CD14-positive monocyte (primary cell): ENCODE measurements at regions not wholly inside any gene's neighbourhood (a gene's known extent, or its start where the extent isn't known, plus 50 kb on each side); places are given as distances from the start of the nearest gene placed in this dataset.
A peak's percentile ranks its signal among the peaks of the same experiment; 100 is the strongest.
"Not testable (repeated sequence)": the region's sequence is repeated elsewhere in the genome, so short reads cannot be mapped to it uniquely, and the experiment has no call there.

ENCODE experiments used
- DNase-seq, 3 donors: peaks; one replicate each; pipeline ENCODE4 v3.0.0-alpha.2; 2011 to 2022
- H2AFZ ChIP-seq: 2 replicates; pipeline ENCODE4 v1.6.0; 2012; ENCODE audit warnings: mild to moderate bottlenecking, low read depth, low read length, inconsistent platforms; ENCODE audit not compliant: insufficient read depth, poor library complexity, severe bottlenecking
- H3K27ac ChIP-seq, 2 donors: 1 replicate in 1 of 2; 2 replicates in 1 of 2; pipeline ENCODE4 v1.5.1; 2012 to 2013; ENCODE audit warnings: low read length in 2 of 2, control low read depth in 1 of 2, inconsistent platforms in 1 of 2, low read depth in 1 of 2, mild to moderate bottlenecking in 1 of 2
- H3K27me3 ChIP-seq, 2 donors: one replicate each; pipeline versions ENCODE4 v1.6.0 to v1.6.1; 2011 to 2013; ENCODE audit warnings: low read length in 2 of 2; ENCODE audit not compliant: control insufficient read depth in 2 of 2, insufficient read depth in 2 of 2
- H3K36me3 ChIP-seq, 2 donors: replicated peaks in 1 of 2; 1 replicate in 1 of 2; 2 replicates in 1 of 2; pipeline versions ENCODE4 v1.5.1 to v1.6.1; 2012 to 2013; ENCODE audit warnings: low read length in 2 of 2, control low read depth in 1 of 2, inconsistent platforms in 1 of 2, mild to moderate bottlenecking in 1 of 2; ENCODE audit not compliant: insufficient read depth in 2 of 2, control insufficient read depth in 1 of 2
- H3K4me1 ChIP-seq, 2 donors: 1 replicate in 1 of 2; 2 replicates in 1 of 2; pipeline versions ENCODE4 v1.5.1 to v1.6.1; 2012 to 2013; ENCODE audit warnings: low read length in 2 of 2, control low read depth in 1 of 2, inconsistent platforms in 1 of 2, mild to moderate bottlenecking in 1 of 2, moderate library complexity in 1 of 2; ENCODE audit not compliant: insufficient read depth in 2 of 2, control insufficient read depth in 1 of 2
- H3K4me2 ChIP-seq: replicated peaks from 2 replicates; pipeline ENCODE3; 2012; ENCODE audit warnings: low read length, moderate library complexity, mild to moderate bottlenecking; ENCODE audit not compliant: poor library complexity, severe bottlenecking; ENCODE audit errors: extremely low read depth
- H3K4me3 ChIP-seq, 3 experiments: fragments of 200-600 bp in 1 of 3; sonication (generic) in 1 of 3; replicated peaks in 1 of 3; 1 replicate in 2 of 3; 2 replicates in 1 of 3; pipeline ENCODE4 v1.5.1; 2011 to 2013; ENCODE audit warnings: low read length in 3 of 3, mild to moderate bottlenecking in 3 of 3, control low read depth in 2 of 3, low read depth in 2 of 3, inconsistent platforms in 1 of 3, moderate library complexity in 1 of 3
- H3K79me2 ChIP-seq: 2 replicates; pipeline ENCODE4 v1.6.0; 2012; ENCODE audit warnings: mild to moderate bottlenecking, control low read depth, inconsistent platforms, low read length, moderate library complexity; ENCODE audit not compliant: insufficient read depth
- H3K9ac ChIP-seq: 2 replicates; pipeline ENCODE4 v1.6.0; 2017; ENCODE audit warnings: low read length, mild to moderate bottlenecking; ENCODE audit not compliant: insufficient read depth, poor library complexity, severe bottlenecking
- H3K9me3 ChIP-seq, 2 donors: replicated peaks in 1 of 2; 1 replicate in 1 of 2; 2 replicates in 1 of 2; pipeline versions ENCODE4 v1.5.1 to v1.6.1; 2012 to 2013; ENCODE audit warnings: low read length in 2 of 2, control low read depth in 1 of 2; ENCODE audit not compliant: control insufficient read depth in 1 of 2, insufficient read depth in 1 of 2
- H4K20me1 ChIP-seq: 2 replicates; pipeline ENCODE4 v1.6.0; 2012; ENCODE audit warnings: mild to moderate bottlenecking, low read length, control low read depth, moderate library complexity; ENCODE audit not compliant: insufficient read depth
- H3K27ac Mint-ChIP-seq, 7 donors: one replicate each; pipeline ENCODE4 v1.8.0; 2020; ENCODE audit warnings: mild to moderate bottlenecking in 7 of 7, mixed read lengths in 7 of 7, moderate library complexity in 6 of 7, inconsistent platforms in 2 of 7
- H3K27me3 Mint-ChIP-seq, 3 donors: one replicate each; pipeline ENCODE4 v1.8.0; 2021 to 2022; ENCODE audit warnings: low read depth in 3 of 3, mild to moderate bottlenecking in 3 of 3, mixed read lengths in 3 of 3, moderate library complexity in 3 of 3, inconsistent platforms in 1 of 3
- H3K36me3 Mint-ChIP-seq, 2 donors: one replicate each; pipeline ENCODE4 v1.8.0; 2020; ENCODE audit warnings: mixed read lengths in 2 of 2, inconsistent platforms in 1 of 2, mild to moderate bottlenecking in 1 of 2
- H3K4me1 Mint-ChIP-seq: one replicate; pipeline ENCODE4 v1.8.0; 2020; ENCODE audit warnings: mild to moderate bottlenecking, mixed read lengths
- H3K4me3 Mint-ChIP-seq, 2 donors: one replicate each; pipeline ENCODE4 v1.8.0; 2020; ENCODE audit warnings: mild to moderate bottlenecking in 2 of 2, mixed read lengths in 2 of 2, moderate library complexity in 1 of 2
- H3K9me3 Mint-ChIP-seq, 7 donors: one replicate each; pipeline ENCODE4 v1.8.0; 2020 to 2022; ENCODE audit warnings: mixed read lengths in 7 of 7, mild to moderate bottlenecking in 6 of 7, moderate library complexity in 6 of 7, inconsistent platforms in 2 of 7
- CTCF ChIP-seq: fragments of 200-600 bp; IDR thresholded peaks from one replicate; pipeline ENCODE4 v1.8.0; 2022; ENCODE audit warnings: antibody characterized with exemption, mild to moderate bottlenecking
- WGBS: methylation state at CpG from one replicate; pipeline ENCODE4 v1.1.5; 2013; ENCODE audit warnings: missing lambda C conversion rate; ENCODE audit not compliant: insufficient coverage; 5-methylcytosine and 5-hydroxymethylcytosine counted together
- intact Hi-C, 2 donors: fragments of 100-400 bp; cut with micrococcal nuclease; formaldehyde crosslinking; loops; one replicate each; pipeline versions ENCODE4 v1.15.0 to v1.15.1; 2023

GRCh38 chr1:29800120-29800519 lies 563.8 kb downstream of the PTPRU start:
- Histone ChIP-seq H3K27me3 (no peaks in the 10 kb centered on the region), H3K9me3 (no peaks in the 10 kb centered on the region), H3K27ac (no peak overlapping the region), H3K36me3 (no peaks in the 10 kb centered on the region), H3K79me2 (no peaks in the 10 kb centered on the region), H3K9ac (no peak overlapping the region), H3K4me3 (no peak overlapping the region), H2AFZ (no peak overlapping the region), H3K4me1 (no peaks in the 10 kb centered on the region), H4K20me1 (no peaks in the 10 kb centered on the region), H3K4me2 (no peak overlapping the region)
- WGBS: 92% methylated on average over 2 of the region's 5 CpGs
- Mint-ChIP-seq H3K27me3 (peaks cover 4 to 11% (median 6%) of the 10 kb centered on the region in 3 donors), H3K9me3 (peaks cover 0 to 15% (median 7%) of the 10 kb centered on the region in 7 donors), H3K36me3 (no peaks in the 10 kb centered on the region), H3K27ac (no peak overlapping the region), H3K4me3 (no peak overlapping the region), H3K4me1 (no peaks in the 10 kb centered on the region)
- intact Hi-C loops: no loop called here
- no peak for DNase-seq
- no peak for TF ChIP-seq CTCF

- Histone ChIP-seq H3K9me3 (no peaks in the 10 kb centered on the region), H3K4me1 (no peaks in the 10 kb centered on the region), H3K27ac (no peak overlapping the region), H3K4me3 (no peak overlapping the region), H3K36me3 (no peaks in the 10 kb centered on the region), H3K4me2 (no peak overlapping the region), H2AFZ (no peak overlapping the region), H3K79me2 (no peaks in the 10 kb centered on the region), H4K20me1 (no peaks in the 10 kb centered on the region), H3K9ac (no peak overlapping the region), H3K27me3 (no peaks in the 10 kb centered on the region)
- Mint-ChIP-seq H3K27me3 (peaks cover 0 to 8% (median 4%) of the 10 kb centered on the region in 3 donors), H3K9me3 (peaks cover 0 to 15% (median 8%) of the 10 kb centered on the region in 7 donors), H3K4me1 (no peaks in the 10 kb centered on the region), H3K4me3 (no peak overlapping the region), H3K27ac (peak overlapping the region in 1 of 7 donors; percentile 27), H3K36me3 (no peaks in the 10 kb centered on the region)
- DNase-seq: no peak
- intact Hi-C loops: loop anchor here in 1 of 2 donors (10.0 kb wide), 2 partner anchors 286 to 906 kb away; no protein-coding TSS in a partner anchor
- 98% methylated on average over 6 of the region's 13 CpGs for WGBS
- TF ChIP-seq CTCF: no peak
These were observed 562.6 kb downstream of the PTPRU start for GRCh38 chr1:29798699-29799566.

- intact Hi-C loops: loop anchor here in 1 of 2 donors (10.0 kb wide), 2 partner anchors 288 to 908 kb away; no protein-coding TSS in a partner anchor
- H3K79me2 ChIP-seq, H3K36me3 Mint-ChIP-seq, H2AFZ ChIP-seq, H3K4me3 ChIP-seq, H3K4me3 Mint-ChIP-seq, DNase-seq, H3K9me3 ChIP-seq, H3K4me2 ChIP-seq, H3K27ac ChIP-seq, H4K20me1 ChIP-seq, H3K27ac Mint-ChIP-seq, H3K27me3 Mint-ChIP-seq, H3K9ac ChIP-seq, H3K27me3 ChIP-seq, H3K36me3 ChIP-seq, H3K4me1 ChIP-seq, H3K4me1 Mint-ChIP-seq: not testable (repeated sequence)
- H3K9me3 Mint-ChIP-seq: peaks cover 0 to 15% (median 8%) of the 10 kb centered on the region in 7 donors
- WGBS: no CpG with 5 or more reads among the region's 1 CpG
These were observed 560.8 kb downstream of the PTPRU start for GRCh38 chr1:29797125-29797524.
